ENCODE measurements at regions not wholly inside any gene's neighbourhood (a gene's known extent, or its start where the extent isn't known, plus 50 kb on each side); places are given as distances from the start of the nearest gene placed in this dataset.

DNA sequence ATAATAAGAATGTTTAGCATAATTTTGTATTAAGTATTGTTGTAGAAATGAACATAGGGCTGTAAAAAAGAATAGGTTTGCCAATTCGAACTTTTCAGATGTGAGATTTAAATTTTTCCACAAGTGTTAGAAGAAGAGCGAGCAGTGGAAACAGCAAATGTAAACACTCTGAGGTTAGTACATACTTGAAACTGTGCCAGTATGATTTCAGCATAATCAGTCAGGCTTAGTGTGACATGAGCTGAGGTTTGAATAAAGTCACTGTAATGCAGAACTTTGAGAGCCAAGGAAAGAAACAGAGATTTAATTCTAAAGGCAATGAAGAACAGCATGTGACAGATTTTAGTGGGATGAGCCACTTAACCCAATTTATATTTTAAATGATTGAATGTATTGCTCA, 2166.4 kb downstream of the PCDH9 start:
- TF ChIP-seq, protein P1, sequence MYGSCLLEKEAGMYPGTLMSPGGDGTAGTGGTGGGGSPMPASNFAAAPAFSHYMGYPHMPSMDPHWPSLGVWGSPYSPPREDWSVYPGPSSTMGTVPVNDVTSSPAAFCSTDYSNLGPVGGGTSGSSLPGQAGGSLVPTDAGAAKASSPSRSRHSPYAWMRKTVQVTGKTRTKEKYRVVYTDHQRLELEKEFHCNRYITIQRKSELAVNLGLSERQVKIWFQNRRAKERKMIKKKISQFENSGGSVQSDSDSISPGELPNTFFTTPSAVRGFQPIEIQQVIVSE (CRISPR knock-in tag; IDR thresholded peaks at IDR 0.05; ENCODE audit: borderline replicate concordance) = no peak
- no peak for TF ChIP-seq CREM (CRISPR knock-in tag; IDR thresholded peaks at IDR 0.05)
- TF ChIP-seq HMGA2 (CRISPR knock-in tag; IDR thresholded peaks at IDR 0.05) = no peak
- TF ChIP-seq ZBTB21 (CRISPR knock-in tag; IDR thresholded peaks at IDR 0.05; ENCODE audit: borderline replicate concordance) = no peak
- TF ChIP-seq ZNF121 (CRISPR knock-in tag; IDR thresholded peaks at IDR 0.05) = no peak
- no peak for TF ChIP-seq ZNF423 (CRISPR knock-in tag; IDR thresholded peaks at IDR 0.05)
- TF ChIP-seq ZNF138 (CRISPR knock-in tag; conservative IDR thresholded peaks at IDR 0.05) = no peak
- no peak for TF ChIP-seq ZNF416 (CRISPR knock-in tag; IDR thresholded peaks at IDR 0.05)
- TF ChIP-seq MXD4 (CRISPR knock-in tag; IDR thresholded peaks at IDR 0.05; ENCODE audit: borderline replicate concordance) = no peak
- TF ChIP-seq, protein P2, sequence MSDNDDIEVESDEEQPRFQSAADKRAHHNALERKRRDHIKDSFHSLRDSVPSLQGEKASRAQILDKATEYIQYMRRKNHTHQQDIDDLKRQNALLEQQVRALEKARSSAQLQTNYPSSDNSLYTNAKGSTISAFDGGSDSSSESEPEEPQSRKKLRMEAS (CRISPR knock-in tag; IDR thresholded peaks at IDR 0.05) = no peak
- no peak for TF ChIP-seq EMX1 (CRISPR knock-in tag; IDR thresholded peaks at IDR 0.05)
- ChIA-PET POLR2A (no interaction called here), CTCF (no interaction called here)
- Mint-ChIP-seq H3K27ac (no peak overlapping the region), H3K4me3 (no peak overlapping the region), H3K27me3 (ENCODE audit: low read depth) (no peaks in the 10 kb centered on the region), H3K4me1 (no peaks in the 10 kb centered on the region), H3K36me3 (no peaks in the 10 kb centered on the region), H3K9me3 (no peaks in the 10 kb centered on the region)
- DNase-seq (ENCODE audit: low spot score) (no peak), ATAC-seq (no peak)

DNA sequence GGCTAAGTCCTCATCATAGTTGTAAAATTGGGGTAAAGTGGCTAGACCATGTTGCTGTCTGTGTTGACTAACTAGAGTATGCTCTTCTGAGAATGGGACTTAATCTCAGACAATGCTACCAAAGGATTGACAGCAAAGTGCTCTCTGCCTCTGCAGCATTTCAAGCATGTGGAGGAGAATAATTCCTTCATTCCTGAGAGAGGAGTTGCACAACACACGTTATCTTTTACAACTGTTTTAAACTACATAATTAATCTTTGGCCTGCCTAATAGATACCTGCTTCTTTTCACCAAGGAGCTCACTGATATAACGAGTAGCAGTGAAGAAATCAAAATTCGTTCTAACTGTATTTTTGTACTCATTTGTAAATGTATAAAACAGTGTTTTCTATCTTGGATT, 2172.2 kb downstream of the PCDH9 start:
- ATAC-seq (no peak), DNase-seq (ENCODE audit: low spot score) (no peak)
- Mint-ChIP-seq H3K27ac (no peak overlapping the region), H3K4me1 (no peaks in the 10 kb centered on the region), H3K36me3 (no peaks in the 10 kb centered on the region), H3K9me3 (peaks cover 15% of the 10 kb centered on the region), H3K4me3 (no peak overlapping the region), H3K27me3 (ENCODE audit: low read depth) (no peaks in the 10 kb centered on the region)
- CTCF ChIA-PET = no interaction called here
- TF ChIP-seq ZNF263 (CRISPR knock-in tag; IDR thresholded peaks at IDR 0.05; ENCODE audit: low read depth) (no peak), ZNF219 (CRISPR knock-in tag; IDR thresholded peaks at IDR 0.05; ENCODE audit: borderline replicate concordance) (no peak), CREB1 (CRISPR knock-in tag; IDR thresholded peaks at IDR 0.05) (no peak), ZBTB21 (CRISPR knock-in tag; IDR thresholded peaks at IDR 0.05; ENCODE audit: borderline replicate concordance) (no peak), PRRX2 (CRISPR knock-in tag; IDR thresholded peaks at IDR 0.05) (no peak), FOXP1 (CRISPR knock-in tag; IDR thresholded peaks at IDR 0.05; ENCODE audit: borderline replicate concordance) (no peak), MYBL2 (CRISPR knock-in tag; IDR thresholded peaks at IDR 0.05) (no peak), CBFB (CRISPR knock-in tag; IDR thresholded peaks at IDR 0.05; ENCODE audit: low read depth) (no peak)
- TF ChIP-seq, protein P3, sequence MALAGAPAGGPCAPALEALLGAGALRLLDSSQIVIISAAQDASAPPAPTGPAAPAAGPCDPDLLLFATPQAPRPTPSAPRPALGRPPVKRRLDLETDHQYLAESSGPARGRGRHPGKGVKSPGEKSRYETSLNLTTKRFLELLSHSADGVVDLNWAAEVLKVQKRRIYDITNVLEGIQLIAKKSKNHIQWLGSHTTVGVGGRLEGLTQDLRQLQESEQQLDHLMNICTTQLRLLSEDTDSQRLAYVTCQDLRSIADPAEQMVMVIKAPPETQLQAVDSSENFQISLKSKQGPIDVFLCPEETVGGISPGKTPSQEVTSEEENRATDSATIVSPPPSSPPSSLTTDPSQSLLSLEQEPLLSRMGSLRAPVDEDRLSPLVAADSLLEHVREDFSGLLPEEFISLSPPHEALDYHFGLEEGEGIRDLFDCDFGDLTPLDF (CRISPR knock-in tag; IDR thresholded peaks at IDR 0.05) = no peak
- TF ChIP-seq, protein P2 (CRISPR knock-in tag; IDR thresholded peaks at IDR 0.05) = no peak
- POLR2A ChIA-PET = no interaction called here

DNA sequence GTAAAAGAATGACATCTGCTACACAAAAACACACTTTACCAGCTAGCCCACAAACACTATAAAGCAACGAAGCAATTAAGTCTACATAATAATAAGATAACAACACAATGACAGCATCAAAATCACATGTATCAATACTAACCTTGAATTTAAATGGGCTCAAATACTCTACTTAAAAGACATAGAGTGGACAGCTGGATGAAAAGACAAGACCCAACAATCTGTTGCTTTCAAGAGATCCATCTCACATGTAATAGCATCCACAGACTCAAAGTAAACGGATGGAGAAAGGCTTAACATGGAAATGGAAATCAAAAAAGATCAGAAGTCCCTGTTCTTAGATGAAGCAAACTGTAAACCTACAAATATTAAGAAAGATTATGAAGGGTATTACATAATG, 2175.9 kb downstream of the PCDH9 start:
- Mint-ChIP-seq H3K9me3 (peaks cover 15% of the 10 kb centered on the region), H3K4me1 (no peaks in the 10 kb centered on the region), H3K36me3 (no peaks in the 10 kb centered on the region), H3K27ac (no peak overlapping the region), H3K4me3 (no peak overlapping the region), H3K27me3 (ENCODE audit: low read depth) (no peaks in the 10 kb centered on the region)
- DNase-seq (ENCODE audit: low spot score) = no peak
- CTCF ChIA-PET = no interaction called here
- ATAC-seq = no peak
- POLR2A ChIA-PET = no interaction called here
- TF ChIP-seq, protein P4, sequence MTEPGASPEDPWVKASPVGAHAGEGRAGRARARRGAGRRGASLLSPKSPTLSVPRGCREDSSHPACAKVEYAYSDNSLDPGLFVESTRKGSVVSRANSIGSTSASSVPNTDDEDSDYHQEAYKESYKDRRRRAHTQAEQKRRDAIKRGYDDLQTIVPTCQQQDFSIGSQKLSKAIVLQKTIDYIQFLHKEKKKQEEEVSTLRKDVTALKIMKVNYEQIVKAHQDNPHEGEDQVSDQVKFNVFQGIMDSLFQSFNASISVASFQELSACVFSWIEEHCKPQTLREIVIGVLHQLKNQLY (CRISPR knock-in tag; IDR thresholded peaks at IDR 0.05) = no peak
- TF ChIP-seq, protein P5, sequence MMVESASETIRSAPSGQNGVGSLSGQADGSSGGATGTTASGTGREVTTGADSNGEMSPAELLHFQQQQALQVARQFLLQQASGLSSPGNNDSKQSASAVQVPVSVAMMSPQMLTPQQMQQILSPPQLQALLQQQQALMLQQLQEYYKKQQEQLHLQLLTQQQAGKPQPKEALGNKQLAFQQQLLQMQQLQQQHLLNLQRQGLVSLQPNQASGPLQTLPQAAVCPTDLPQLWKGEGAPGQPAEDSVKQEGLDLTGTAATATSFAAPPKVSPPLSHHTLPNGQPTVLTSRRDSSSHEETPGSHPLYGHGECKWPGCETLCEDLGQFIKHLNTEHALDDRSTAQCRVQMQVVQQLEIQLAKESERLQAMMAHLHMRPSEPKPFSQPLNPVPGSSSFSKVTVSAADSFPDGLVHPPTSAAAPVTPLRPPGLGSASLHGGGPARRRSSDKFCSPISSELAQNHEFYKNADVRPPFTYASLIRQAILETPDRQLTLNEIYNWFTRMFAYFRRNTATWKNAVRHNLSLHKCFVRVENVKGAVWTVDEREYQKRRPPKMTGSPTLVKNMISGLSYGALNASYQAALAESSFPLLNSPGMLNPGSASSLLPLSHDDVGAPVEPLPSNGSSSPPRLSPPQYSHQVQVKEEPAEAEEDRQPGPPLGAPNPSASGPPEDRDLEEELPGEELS (CRISPR knock-in tag; IDR thresholded peaks at IDR 0.05) = no peak
- TF ChIP-seq, protein P6, sequence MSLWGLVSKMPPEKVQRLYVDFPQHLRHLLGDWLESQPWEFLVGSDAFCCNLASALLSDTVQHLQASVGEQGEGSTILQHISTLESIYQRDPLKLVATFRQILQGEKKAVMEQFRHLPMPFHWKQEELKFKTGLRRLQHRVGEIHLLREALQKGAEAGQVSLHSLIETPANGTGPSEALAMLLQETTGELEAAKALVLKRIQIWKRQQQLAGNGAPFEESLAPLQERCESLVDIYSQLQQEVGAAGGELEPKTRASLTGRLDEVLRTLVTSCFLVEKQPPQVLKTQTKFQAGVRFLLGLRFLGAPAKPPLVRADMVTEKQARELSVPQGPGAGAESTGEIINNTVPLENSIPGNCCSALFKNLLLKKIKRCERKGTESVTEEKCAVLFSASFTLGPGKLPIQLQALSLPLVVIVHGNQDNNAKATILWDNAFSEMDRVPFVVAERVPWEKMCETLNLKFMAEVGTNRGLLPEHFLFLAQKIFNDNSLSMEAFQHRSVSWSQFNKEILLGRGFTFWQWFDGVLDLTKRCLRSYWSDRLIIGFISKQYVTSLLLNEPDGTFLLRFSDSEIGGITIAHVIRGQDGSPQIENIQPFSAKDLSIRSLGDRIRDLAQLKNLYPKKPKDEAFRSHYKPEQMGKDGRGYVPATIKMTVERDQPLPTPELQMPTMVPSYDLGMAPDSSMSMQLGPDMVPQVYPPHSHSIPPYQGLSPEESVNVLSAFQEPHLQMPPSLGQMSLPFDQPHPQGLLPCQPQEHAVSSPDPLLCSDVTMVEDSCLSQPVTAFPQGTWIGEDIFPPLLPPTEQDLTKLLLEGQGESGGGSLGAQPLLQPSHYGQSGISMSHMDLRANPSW (CRISPR knock-in tag; conservative IDR thresholded peaks at IDR 0.05; ENCODE audit: low read depth) = no peak
- TF ChIP-seq, protein P7, sequence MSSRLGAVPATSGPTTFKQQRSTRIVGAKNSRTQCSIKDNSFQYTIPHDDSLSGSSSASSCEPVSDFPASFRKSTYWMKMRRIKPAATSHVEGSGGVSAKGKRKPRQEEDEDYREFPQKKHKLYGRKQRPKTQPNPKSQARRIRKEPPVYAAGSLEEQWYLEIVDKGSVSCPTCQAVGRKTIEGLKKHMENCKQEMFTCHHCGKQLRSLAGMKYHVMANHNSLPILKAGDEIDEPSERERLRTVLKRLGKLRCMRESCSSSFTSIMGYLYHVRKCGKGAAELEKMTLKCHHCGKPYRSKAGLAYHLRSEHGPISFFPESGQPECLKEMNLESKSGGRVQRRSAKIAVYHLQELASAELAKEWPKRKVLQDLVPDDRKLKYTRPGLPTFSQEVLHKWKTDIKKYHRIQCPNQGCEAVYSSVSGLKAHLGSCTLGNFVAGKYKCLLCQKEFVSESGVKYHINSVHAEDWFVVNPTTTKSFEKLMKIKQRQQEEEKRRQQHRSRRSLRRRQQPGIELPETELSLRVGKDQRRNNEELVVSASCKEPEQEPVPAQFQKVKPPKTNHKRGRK (CRISPR knock-in tag; IDR thresholded peaks at IDR 0.05; ENCODE audit: borderline replicate concordance) = no peak
- TF ChIP-seq ZNF219 (CRISPR knock-in tag; IDR thresholded peaks at IDR 0.05; ENCODE audit: borderline replicate concordance) (no peak), FOXP1 (CRISPR knock-in tag; IDR thresholded peaks at IDR 0.05; ENCODE audit: borderline replicate concordance) (no peak), RORB (CRISPR knock-in tag; IDR thresholded peaks at IDR 0.05) (no peak)
